ENCODE measurements at regions not wholly inside any gene's neighbourhood (a gene's known extent, or its start where the extent isn't known, plus 50 kb on each side); places are given as distances from the start of the nearest gene placed in this dataset.
"Not testable (repeated sequence)": the region's sequence is repeated elsewhere in the genome, so short reads cannot be mapped to it uniquely, and the experiment has no call there.

- no peak for DNase-seq (ENCODE audit: low read depth in 4 of 4, low spot score in 2 of 4)
Observed at GRCh38 chr3:147662705-147663104, 253.5 kb downstream of the ZIC1 start.

- DNase-seq (ENCODE audit: low read depth in 4 of 4, low spot score in 2 of 4), result no peak
Observed at GRCh38 chr3:147669077-147669476, 259.9 kb downstream of the ZIC1 start.

GRCh38 chr3:147672035-147672434, 262.9 kb downstream of the ZIC1 start:
- no peak for DNase-seq (ENCODE audit: low read depth in 4 of 4, low spot score in 2 of 4)

GRCh38 chr3:147672436-147672835, 263.3 kb downstream of the ZIC1 start:
- no peak for DNase-seq (ENCODE audit: low read depth in 4 of 4, low spot score in 2 of 4)

GRCh38 chr3:147675761-147676160, 266.6 kb downstream of the ZIC1 start:
- no peak for DNase-seq (ENCODE audit: low read depth in 4 of 4, low spot score in 2 of 4)

GRCh38 chr3:147680837-147681483, 271.8 kb downstream of the ZIC1 start:
- DNase-seq (ENCODE audit: low read depth in 4 of 4, low spot score in 2 of 4), result peak in 1 of 4 donors; percentile 17

GRCh38 chr3:147688868-147689267, 279.7 kb downstream of the ZIC1 start:
- no peak for DNase-seq (ENCODE audit: low read depth in 4 of 4, low spot score in 2 of 4)

GRCh38 chr3:147699175-147699838, 290.1 kb downstream of the ZIC1 start:
- no peak for DNase-seq (ENCODE audit: low read depth in 4 of 4, low spot score in 2 of 4)

- DNase-seq (ENCODE audit: low read depth in 4 of 4, low spot score in 2 of 4), result no peak
Observed at GRCh38 chr3:147701195-147701594, 292.0 kb downstream of the ZIC1 start.

GRCh38 chr3:147702509-147702908, 293.3 kb downstream of the ZIC1 start:
- no peak for DNase-seq (ENCODE audit: low read depth in 4 of 4, low spot score in 2 of 4)

GRCh38 chr3:147705651-147706051, 296.5 kb downstream of the ZIC1 start:
- no peak for DNase-seq (ENCODE audit: low read depth in 4 of 4, low spot score in 2 of 4)

- DNase-seq (ENCODE audit: low read depth in 4 of 4, low spot score in 2 of 4), result not testable (repeated sequence)
Observed at GRCh38 chr3:147710753-147711152, 301.6 kb downstream of the ZIC1 start.

GRCh38 chr3:147712357-147712756, 303.2 kb downstream of the ZIC1 start:
- DNase-seq (ENCODE audit: low read depth in 4 of 4, low spot score in 2 of 4), result no peak

- DNase-seq (ENCODE audit: low read depth in 4 of 4, low spot score in 2 of 4), result not testable (repeated sequence)
Observed at GRCh38 chr3:147712758-147713157, 303.6 kb downstream of the ZIC1 start.

GRCh38 chr3:147713234-147714133, 304.3 kb downstream of the ZIC1 start:
- DNase-seq (ENCODE audit: low read depth in 4 of 4, low spot score in 2 of 4), result no peak

GRCh38 chr3:147729641-147730040, 320.5 kb downstream of the ZIC1 start:
- peak in 3 of 4 donors; percentile 7 to 31 (median 21) for DNase-seq (ENCODE audit: low read depth in 4 of 4, low spot score in 2 of 4)

GRCh38 chr3:147730284-147730683, 321.1 kb downstream of the ZIC1 start:
- DNase-seq (ENCODE audit: low read depth in 4 of 4, low spot score in 2 of 4), result peak in 2 of 4 donors; percentile 9 to 15

GRCh38 chr3:147733217-147733616, 324.1 kb downstream of the ZIC1 start:
- DNase-seq (ENCODE audit: low read depth in 4 of 4, low spot score in 2 of 4), result no peak

- no peak for DNase-seq (ENCODE audit: low read depth in 4 of 4, low spot score in 2 of 4)
Observed at GRCh38 chr3:147735616-147736015, 326.5 kb downstream of the ZIC1 start.

- DNase-seq (ENCODE audit: low read depth in 4 of 4, low spot score in 2 of 4), result no peak
Observed at GRCh38 chr3:147736226-147736625, 327.1 kb downstream of the ZIC1 start.

- DNase-seq (ENCODE audit: low read depth in 4 of 4, low spot score in 2 of 4), result no peak
Observed at GRCh38 chr3:147737376-147737775, 328.2 kb downstream of the ZIC1 start.

Data from left renal cortex interstitium (tissue), 4 donors.